Liver (tissue), 3 donors: ENCODE measurements at regions not wholly inside any gene's neighbourhood (a gene's known extent, or its start where the extent isn't known, plus 50 kb on each side); places are given as distances from the start of the nearest gene placed in this dataset.

ENCODE experiments used
- GABPA ChIP-seq, 2 donors: IDR thresholded peaks in 1 of 2; conservative IDR thresholded peaks in 1 of 2; 2 replicates each; pipeline ENCODE4 v1.6.1; 2016; ENCODE audit warnings: antibody characterized with exemption in 2 of 2, mild to moderate bottlenecking in 1 of 2, moderate library complexity in 1 of 2
- TF ChIP-seq, protein P1 (sequence below): fragments of 150-350 bp; IDR thresholded peaks from 2 replicates; pipeline ENCODE4 v1.5.1; 2017; ENCODE audit warnings: improper control_type of control experiment, low read depth, low read length; ENCODE audit not compliant: missing input control
- TF ChIP-seq, protein P2 (sequence below): IDR thresholded peaks from 2 replicates; pipeline ENCODE4 v1.6.1; 2016; ENCODE audit warnings: antibody characterized with exemption, mild to moderate bottlenecking
- TF ChIP-seq, protein P3 (sequence below): IDR thresholded peaks from 2 replicates; pipeline ENCODE4 v1.6.1; 2016; ENCODE audit warnings: antibody characterized with exemption
- donor health status: healthy.
- donor health status: healthy.

DNA sequence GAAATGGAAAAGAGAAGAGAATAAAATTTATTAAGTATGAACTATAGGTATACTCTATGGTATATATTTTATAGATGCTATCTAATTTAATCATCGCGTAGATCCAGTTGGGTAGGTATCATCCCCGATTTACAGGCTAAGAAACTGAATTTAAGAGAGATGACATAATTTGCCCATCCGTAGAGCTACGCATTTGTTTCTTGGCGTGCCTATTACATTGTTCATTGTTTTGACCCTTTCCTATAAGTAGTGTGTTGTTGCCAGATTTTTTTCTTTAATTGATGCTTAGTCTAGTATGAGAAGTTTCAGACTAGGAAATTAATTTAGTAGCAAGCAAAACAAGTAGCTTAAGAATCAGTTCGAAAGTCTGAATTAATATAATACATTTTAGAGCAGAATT lies 205.7 kb upstream of the NPSR1 start:
- TF ChIP-seq, protein P1, sequence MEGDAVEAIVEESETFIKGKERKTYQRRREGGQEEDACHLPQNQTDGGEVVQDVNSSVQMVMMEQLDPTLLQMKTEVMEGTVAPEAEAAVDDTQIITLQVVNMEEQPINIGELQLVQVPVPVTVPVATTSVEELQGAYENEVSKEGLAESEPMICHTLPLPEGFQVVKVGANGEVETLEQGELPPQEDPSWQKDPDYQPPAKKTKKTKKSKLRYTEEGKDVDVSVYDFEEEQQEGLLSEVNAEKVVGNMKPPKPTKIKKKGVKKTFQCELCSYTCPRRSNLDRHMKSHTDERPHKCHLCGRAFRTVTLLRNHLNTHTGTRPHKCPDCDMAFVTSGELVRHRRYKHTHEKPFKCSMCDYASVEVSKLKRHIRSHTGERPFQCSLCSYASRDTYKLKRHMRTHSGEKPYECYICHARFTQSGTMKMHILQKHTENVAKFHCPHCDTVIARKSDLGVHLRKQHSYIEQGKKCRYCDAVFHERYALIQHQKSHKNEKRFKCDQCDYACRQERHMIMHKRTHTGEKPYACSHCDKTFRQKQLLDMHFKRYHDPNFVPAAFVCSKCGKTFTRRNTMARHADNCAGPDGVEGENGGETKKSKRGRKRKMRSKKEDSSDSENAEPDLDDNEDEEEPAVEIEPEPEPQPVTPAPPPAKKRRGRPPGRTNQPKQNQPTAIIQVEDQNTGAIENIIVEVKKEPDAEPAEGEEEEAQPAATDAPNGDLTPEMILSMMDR, result no peak
- TF ChIP-seq, protein P2, sequence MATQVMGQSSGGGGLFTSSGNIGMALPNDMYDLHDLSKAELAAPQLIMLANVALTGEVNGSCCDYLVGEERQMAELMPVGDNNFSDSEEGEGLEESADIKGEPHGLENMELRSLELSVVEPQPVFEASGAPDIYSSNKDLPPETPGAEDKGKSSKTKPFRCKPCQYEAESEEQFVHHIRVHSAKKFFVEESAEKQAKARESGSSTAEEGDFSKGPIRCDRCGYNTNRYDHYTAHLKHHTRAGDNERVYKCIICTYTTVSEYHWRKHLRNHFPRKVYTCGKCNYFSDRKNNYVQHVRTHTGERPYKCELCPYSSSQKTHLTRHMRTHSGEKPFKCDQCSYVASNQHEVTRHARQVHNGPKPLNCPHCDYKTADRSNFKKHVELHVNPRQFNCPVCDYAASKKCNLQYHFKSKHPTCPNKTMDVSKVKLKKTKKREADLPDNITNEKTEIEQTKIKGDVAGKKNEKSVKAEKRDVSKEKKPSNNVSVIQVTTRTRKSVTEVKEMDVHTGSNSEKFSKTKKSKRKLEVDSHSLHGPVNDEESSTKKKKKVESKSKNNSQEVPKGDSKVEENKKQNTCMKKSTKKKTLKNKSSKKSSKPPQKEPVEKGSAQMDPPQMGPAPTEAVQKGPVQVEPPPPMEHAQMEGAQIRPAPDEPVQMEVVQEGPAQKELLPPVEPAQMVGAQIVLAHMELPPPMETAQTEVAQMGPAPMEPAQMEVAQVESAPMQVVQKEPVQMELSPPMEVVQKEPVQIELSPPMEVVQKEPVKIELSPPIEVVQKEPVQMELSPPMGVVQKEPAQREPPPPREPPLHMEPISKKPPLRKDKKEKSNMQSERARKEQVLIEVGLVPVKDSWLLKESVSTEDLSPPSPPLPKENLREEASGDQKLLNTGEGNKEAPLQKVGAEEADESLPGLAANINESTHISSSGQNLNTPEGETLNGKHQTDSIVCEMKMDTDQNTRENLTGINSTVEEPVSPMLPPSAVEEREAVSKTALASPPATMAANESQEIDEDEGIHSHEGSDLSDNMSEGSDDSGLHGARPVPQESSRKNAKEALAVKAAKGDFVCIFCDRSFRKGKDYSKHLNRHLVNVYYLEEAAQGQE, result no peak
- no peak for TF ChIP-seq GABPA (IDR thresholded peaks at IDR 0.05 in 1 of 2, conservative IDR thresholded peaks at IDR 0.05 in 1 of 2)
- TF ChIP-seq, protein P3, sequence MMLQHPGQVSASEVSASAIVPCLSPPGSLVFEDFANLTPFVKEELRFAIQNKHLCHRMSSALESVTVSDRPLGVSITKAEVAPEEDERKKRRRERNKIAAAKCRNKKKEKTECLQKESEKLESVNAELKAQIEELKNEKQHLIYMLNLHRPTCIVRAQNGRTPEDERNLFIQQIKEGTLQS, result no peak
